Suprapubic skin (tissue), 4 donors: ENCODE measurements at regions not wholly inside any gene's neighbourhood (a gene's known extent, or its start where the extent isn't known, plus 50 kb on each side); places are given as distances from the start of the nearest gene placed in this dataset.
"Not testable (repeated sequence)": the region's sequence is repeated elsewhere in the genome, so short reads cannot be mapped to it uniquely, and the experiment has no call there.

ENCODE experiments used
- DNase-seq, 2 donors: peaks; one replicate each; pipeline ENCODE4 v3.0.0-alpha.2; 2019; ENCODE audit warnings: low spot score in 2 of 2
- H3K27ac ChIP-seq: fragments of 200-600 bp; sonication (generic); one replicate; pipeline ENCODE4 v1.5.1; 2019
- H3K27me3 ChIP-seq: fragments of 200-600 bp; sonication (generic); one replicate; pipeline ENCODE4 v1.5.1; 2019
- H3K36me3 ChIP-seq: fragments of 200-600 bp; sonication (generic); one replicate; pipeline ENCODE4 v1.5.1; 2019
- H3K4me1 ChIP-seq: fragments of 200-600 bp; sonication (generic); one replicate; pipeline ENCODE4 v1.5.1; 2019
- H3K4me3 ChIP-seq: fragments of 200-600 bp; sonication (generic); one replicate; pipeline ENCODE4 v1.5.1; 2019; ENCODE audit warnings: mild to moderate bottlenecking
- H3K9me3 ChIP-seq: fragments of 200-600 bp; sonication (generic); one replicate; pipeline ENCODE4 v1.5.1; 2019
- CTCF ChIP-seq, 2 donors: fragments of 200-600 bp in 1 of 2; fragments of 450-650 bp in 1 of 2; sonication (generic) in 1 of 2; IDR thresholded peaks; one replicate each; pipeline ENCODE4 v1.5.1; 2016 to 2019; ENCODE audit warnings: antibody characterized with exemption in 2 of 2, mild to moderate bottlenecking in 1 of 2, moderate library complexity in 1 of 2
- EP300 ChIP-seq: sonication (generic); formaldehyde crosslinking; IDR thresholded peaks from one replicate; pipeline ENCODE4 v1.6.1; 2017; ENCODE audit warnings: antibody characterized with exemption
- POLR2A ChIP-seq, 2 donors: fragments of 450-650 bp; IDR thresholded peaks; one replicate each; pipeline ENCODE4 v1.6.1; 2017; ENCODE audit warnings: antibody characterized with exemption in 2 of 2, mild to moderate bottlenecking in 2 of 2, moderate library complexity in 2 of 2
- POLR2AphosphoS5 ChIP-seq, 3 donors: sonication (generic); formaldehyde crosslinking; IDR thresholded peaks; one replicate each; pipeline ENCODE4 v1.6.1; 2017; ENCODE audit warnings: antibody characterized with exemption in 3 of 3
- WGBS: methylation state at CpG from one replicate; pipeline ENCODE4 v1.1.5; 2018; 5-methylcytosine and 5-hydroxymethylcytosine counted together

DNA sequence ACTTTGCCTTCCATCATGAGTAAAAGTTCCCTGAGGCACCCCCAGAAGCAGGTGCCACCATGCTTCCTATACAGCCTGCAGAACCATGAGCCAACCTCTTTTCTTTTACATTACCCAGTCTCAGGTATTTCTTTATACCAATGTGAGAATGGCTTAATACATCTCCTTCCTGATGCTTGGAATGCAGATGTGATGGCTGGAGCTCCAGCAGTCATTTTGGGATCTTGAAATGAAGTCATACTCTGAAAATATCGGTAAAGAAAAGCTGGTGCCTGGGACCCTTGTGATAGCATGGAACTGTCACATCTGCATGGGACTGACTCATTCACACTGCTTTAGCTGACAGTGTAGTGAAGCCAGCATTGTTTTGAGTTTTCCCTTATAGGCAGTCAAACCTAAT, 634.5 kb upstream of the NRP1 start:
- H3K36me3 ChIP-seq, result no peaks in the 10 kb centered on the region
- H3K4me3 ChIP-seq, result no peak overlapping the region
- H3K4me1 ChIP-seq, result no peaks in the 10 kb centered on the region
- no peaks in the 10 kb centered on the region for H3K9me3 ChIP-seq
- WGBS, result 100% methylated on average over 1 of the region's 1 CpG
- TF ChIP-seq CTCF (IDR thresholded peaks at IDR 0.05) (no peak), EP300 (no peak), POLR2A (IDR thresholded peaks at IDR 0.05) (no peak), POLR2AphosphoS5 (IDR thresholded peaks at IDR 0.05) (no peak)
- no peak for DNase-seq
- no peak overlapping the region for H3K27ac ChIP-seq
- H3K27me3 ChIP-seq, result no peaks in the 10 kb centered on the region

DNA sequence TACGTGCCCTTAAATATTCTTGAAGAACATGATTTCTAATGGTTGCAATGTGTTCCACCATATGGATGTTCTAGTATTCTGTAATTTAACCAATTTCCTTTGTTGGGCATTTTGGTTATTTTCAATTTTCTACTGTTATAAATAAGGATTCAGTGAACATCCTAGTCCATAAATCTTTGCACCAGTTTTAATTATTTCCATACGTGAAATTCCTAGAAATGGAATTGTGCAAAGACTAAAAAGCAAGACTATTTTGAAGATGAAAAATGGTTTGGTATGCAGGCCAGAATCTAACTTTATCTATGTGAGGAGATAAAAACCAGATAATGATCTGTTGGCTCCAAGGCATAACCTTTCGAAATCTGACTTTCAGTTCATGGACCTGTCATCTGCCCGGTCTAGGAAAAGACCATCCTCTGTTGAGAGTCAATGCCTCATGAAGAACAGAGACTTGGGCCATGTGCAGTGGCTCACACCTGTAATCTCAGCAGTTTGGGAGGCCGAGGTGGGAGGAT, 633.2 kb upstream of the NRP1 start:
- no peak for TF ChIP-seq POLR2AphosphoS5 (IDR thresholded peaks at IDR 0.05)
- no peak for TF ChIP-seq CTCF (IDR thresholded peaks at IDR 0.05)
- TF ChIP-seq EP300, result no peak
- no peak for TF ChIP-seq POLR2A (IDR thresholded peaks at IDR 0.05)
- no peak for DNase-seq
- H3K27ac ChIP-seq, result no peak overlapping the region
- WGBS, result 63% methylated on average over 5 of the region's 5 CpGs
- no peaks in the 10 kb centered on the region for H3K9me3 ChIP-seq
- no peaks in the 10 kb centered on the region for H3K27me3 ChIP-seq
- no peaks in the 10 kb centered on the region for H3K36me3 ChIP-seq
- H3K4me3 ChIP-seq, result no peak overlapping the region
- H3K4me1 ChIP-seq, result no peaks in the 10 kb centered on the region

GRCh38 chr10:33966946-33967345, 632.5 kb upstream of the NRP1 start:
- 88% methylated on average over 4 of the region's 4 CpGs for WGBS
- Histone ChIP-seq H3K4me3 (no peak overlapping the region), H3K36me3 (no peaks in the 10 kb centered on the region), H3K4me1 (no peaks in the 10 kb centered on the region), H3K27ac (no peak overlapping the region), H3K9me3 (no peaks in the 10 kb centered on the region), H3K27me3 (no peaks in the 10 kb centered on the region)
- TF ChIP-seq POLR2A (IDR thresholded peaks at IDR 0.05) (no peak), POLR2AphosphoS5 (IDR thresholded peaks at IDR 0.05) (no peak), CTCF (IDR thresholded peaks at IDR 0.05) (no peak), EP300 (no peak)
- no peak for DNase-seq

DNA sequence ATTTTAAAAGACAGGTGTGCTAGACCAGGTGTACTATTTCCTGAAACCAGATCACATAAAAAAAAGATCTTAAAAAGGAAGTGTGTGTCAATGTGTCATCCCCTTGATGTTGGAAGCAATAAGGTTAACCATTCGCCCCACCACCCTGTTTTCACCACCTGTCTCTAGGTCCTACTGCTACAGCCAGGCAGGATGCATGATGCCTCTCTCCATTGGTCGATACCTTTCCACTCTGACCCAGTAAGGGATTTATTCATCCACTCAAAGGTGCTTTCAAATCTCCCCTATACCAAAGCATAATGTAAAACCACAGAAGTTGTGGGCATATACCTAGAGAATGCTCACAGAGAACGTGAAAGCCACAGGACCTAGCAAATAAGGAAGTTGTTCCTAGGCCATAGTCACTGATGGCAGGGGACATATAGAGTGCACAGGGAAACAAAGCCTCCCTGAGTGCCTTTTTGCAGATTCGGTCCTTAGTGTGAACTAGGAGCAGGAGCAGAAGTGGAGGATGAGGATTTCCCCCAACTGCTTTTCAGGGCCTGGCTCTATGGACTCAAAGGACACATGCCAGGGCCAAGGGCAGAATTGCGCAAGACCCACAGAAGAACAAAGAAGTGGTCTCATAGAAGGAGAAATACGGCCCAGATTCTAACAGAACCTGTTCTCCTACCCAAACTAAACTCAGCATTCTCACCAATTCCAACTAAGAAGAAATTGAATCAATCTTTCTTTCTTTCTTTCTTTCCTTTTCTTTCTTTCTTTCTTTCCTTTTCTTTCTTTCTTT, 631.5 kb upstream of the NRP1 start:
- Histone ChIP-seq H3K4me3 (no peak overlapping the region), H3K9me3 (no peaks in the 10 kb centered on the region), H3K36me3 (no peaks in the 10 kb centered on the region), H3K4me1 (no peaks in the 10 kb centered on the region), H3K27ac (no peak overlapping the region), H3K27me3 (no peaks in the 10 kb centered on the region)
- no peak for DNase-seq
- WGBS, result 80% methylated on average over 6 of the region's 6 CpGs
- TF ChIP-seq POLR2AphosphoS5 (IDR thresholded peaks at IDR 0.05) (no peak), EP300 (no peak), CTCF (IDR thresholded peaks at IDR 0.05) (no peak), POLR2A (IDR thresholded peaks at IDR 0.05) (no peak)

DNA sequence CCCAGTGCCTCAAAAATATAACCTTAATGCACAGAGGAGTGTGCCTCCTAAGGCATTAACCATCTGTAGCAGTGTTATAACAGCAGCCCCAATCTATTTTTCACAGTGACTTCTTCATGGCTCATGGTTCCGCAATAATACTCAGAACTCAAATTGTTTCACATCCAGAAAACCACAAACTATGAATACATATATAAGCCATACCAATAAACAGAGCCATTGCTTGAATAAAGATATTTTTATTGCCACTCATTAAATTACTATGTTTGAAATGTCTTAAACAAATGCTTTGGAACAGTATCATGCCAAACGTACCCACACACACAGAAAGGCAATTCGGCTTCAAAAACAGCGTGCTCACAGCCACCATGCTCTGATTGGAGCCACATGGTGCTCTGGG, 629.3 kb upstream of the NRP1 start:
- Histone ChIP-seq H3K27ac (no peak overlapping the region), H3K9me3 (no peaks in the 10 kb centered on the region), H3K4me1 (no peaks in the 10 kb centered on the region), H3K27me3 (no peaks in the 10 kb centered on the region), H3K36me3 (no peaks in the 10 kb centered on the region), H3K4me3 (no peak overlapping the region)
- WGBS, result 81% methylated on average over 4 of the region's 4 CpGs
- DNase-seq, result no peak
- TF ChIP-seq POLR2A (IDR thresholded peaks at IDR 0.05), result no peak
- no peak for TF ChIP-seq POLR2AphosphoS5 (IDR thresholded peaks at IDR 0.05)
- no peak for TF ChIP-seq EP300
- no peak for TF ChIP-seq CTCF (IDR thresholded peaks at IDR 0.05)

GRCh38 chr10:33956322-33956721, 621.9 kb upstream of the NRP1 start:
- H3K36me3 ChIP-seq, H3K9me3 ChIP-seq, H3K27ac ChIP-seq, H3K27me3 ChIP-seq, H3K4me1 ChIP-seq, H3K4me3 ChIP-seq, DNase-seq: not testable (repeated sequence)
- WGBS, result 89% methylated on average over 4 of the region's 4 CpGs
